ENCODE measurements at regions not wholly inside any gene's neighbourhood (a gene's known extent, or its start where the extent isn't known, plus 50 kb on each side); places are given as distances from the start of the nearest gene placed in this dataset.

DNA sequence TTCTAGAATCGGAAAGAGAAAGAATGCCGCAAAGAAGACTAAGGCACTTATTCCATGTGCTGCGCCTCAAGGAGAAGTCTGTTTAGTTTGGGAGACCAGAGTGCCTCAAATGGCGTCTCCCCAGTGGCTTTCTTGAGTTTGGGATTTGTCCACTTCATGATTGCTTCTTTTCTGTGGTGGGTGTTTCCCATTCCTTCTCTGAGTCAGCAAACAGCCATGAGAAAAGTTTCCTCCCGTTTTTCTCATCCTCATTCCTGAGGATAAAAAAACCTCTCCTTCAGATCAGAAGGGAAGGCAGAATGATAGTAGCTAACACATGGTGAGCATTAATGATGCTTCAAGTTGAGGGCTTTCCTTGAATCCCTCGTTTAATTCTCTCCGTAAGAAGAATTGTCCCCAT is 275.9 kb upstream of the WWC1 start:
- no peak overlapping the region for H3K4me3 ChIP-seq (ENCODE audit: low read length in 2 of 2)
- H3K9ac ChIP-seq (ENCODE audit: low read depth in 1 of 2, low read length in 2 of 2), result no peak overlapping the region
- no peaks in the 10 kb centered on the region for H3K4me1 ChIP-seq (ENCODE audit: control insufficient read depth in 2 of 2, insufficient read depth in 2 of 2, low read length in 2 of 2)
- H3K27ac ChIP-seq (ENCODE audit: low read depth in 2 of 2, low read length in 2 of 2), result no peak overlapping the region
- no peaks in the 10 kb centered on the region for H3K27me3 ChIP-seq (ENCODE audit: control insufficient read depth in 2 of 2, insufficient read depth in 2 of 2, low read length in 2 of 2)
- no peaks in the 10 kb centered on the region for H3K9me3 ChIP-seq (ENCODE audit: control insufficient read depth in 2 of 2, low read length in 2 of 2)
- no peaks in the 10 kb centered on the region for H3K36me3 ChIP-seq (ENCODE audit: control insufficient read depth in 2 of 2, insufficient read depth in 2 of 2, low read length in 2 of 2)

GRCh38 chr5:168017313-168017712 is 274.1 kb upstream of the WWC1 start:
- Histone ChIP-seq H3K4me1 (ENCODE audit: control insufficient read depth in 2 of 2, insufficient read depth in 2 of 2, low read length in 2 of 2) (no peaks in the 10 kb centered on the region), H3K27me3 (ENCODE audit: control insufficient read depth in 2 of 2, insufficient read depth in 2 of 2, low read length in 2 of 2) (no peaks in the 10 kb centered on the region)

GRCh38 chr5:168019143-168019542 is 272.3 kb upstream of the WWC1 start:
- Histone ChIP-seq H3K4me1 (ENCODE audit: control insufficient read depth in 2 of 2, insufficient read depth in 2 of 2, low read length in 2 of 2) (no peaks in the 10 kb centered on the region), H3K27ac (ENCODE audit: low read depth in 2 of 2, low read length in 2 of 2) (no peak overlapping the region), H3K9ac (ENCODE audit: low read depth in 1 of 2, low read length in 2 of 2) (no peak overlapping the region), H3K4me3 (ENCODE audit: low read length in 2 of 2) (no peak overlapping the region), H3K36me3 (ENCODE audit: control insufficient read depth in 2 of 2, insufficient read depth in 2 of 2, low read length in 2 of 2) (no peaks in the 10 kb centered on the region), H3K9me3 (ENCODE audit: control insufficient read depth in 2 of 2, low read length in 2 of 2) (no peaks in the 10 kb centered on the region), H3K27me3 (ENCODE audit: control insufficient read depth in 2 of 2, insufficient read depth in 2 of 2, low read length in 2 of 2) (no peaks in the 10 kb centered on the region)

More at GRCh38 chr5:168017313-168017712, 274.1 kb upstream of the WWC1 start:
- Histone ChIP-seq H3K36me3 (ENCODE audit: control insufficient read depth in 2 of 2, insufficient read depth in 2 of 2, low read length in 2 of 2) (no peaks in the 10 kb centered on the region), H3K9ac (ENCODE audit: low read depth in 1 of 2, low read length in 2 of 2) (no peak overlapping the region), H3K27ac (ENCODE audit: low read depth in 2 of 2, low read length in 2 of 2) (no peak overlapping the region), H3K9me3 (ENCODE audit: control insufficient read depth in 2 of 2, low read length in 2 of 2) (no peaks in the 10 kb centered on the region), H3K4me3 (ENCODE audit: low read length in 2 of 2) (no peak overlapping the region)

GRCh38 chr5:168020542-168021294 is 270.7 kb upstream of the WWC1 start:
- Histone ChIP-seq H3K27me3 (ENCODE audit: control insufficient read depth in 2 of 2, insufficient read depth in 2 of 2, low read length in 2 of 2) (no peaks in the 10 kb centered on the region), H3K9ac (ENCODE audit: low read depth in 1 of 2, low read length in 2 of 2) (no peak overlapping the region), H3K36me3 (ENCODE audit: control insufficient read depth in 2 of 2, insufficient read depth in 2 of 2, low read length in 2 of 2) (no peaks in the 10 kb centered on the region), H3K9me3 (ENCODE audit: control insufficient read depth in 2 of 2, low read length in 2 of 2) (no peaks in the 10 kb centered on the region), H3K4me1 (ENCODE audit: control insufficient read depth in 2 of 2, insufficient read depth in 2 of 2, low read length in 2 of 2) (no peaks in the 10 kb centered on the region), H3K27ac (ENCODE audit: low read depth in 2 of 2, low read length in 2 of 2) (no peak overlapping the region), H3K4me3 (ENCODE audit: low read length in 2 of 2) (no peak overlapping the region)

GRCh38 chr5:168022446-168023169 is 268.8 kb upstream of the WWC1 start:
- H3K27ac ChIP-seq (ENCODE audit: low read depth in 2 of 2, low read length in 2 of 2), result no peak overlapping the region
- H3K27me3 ChIP-seq (ENCODE audit: control insufficient read depth in 2 of 2, insufficient read depth in 2 of 2, low read length in 2 of 2), result no peaks in the 10 kb centered on the region
- H3K4me1 ChIP-seq (ENCODE audit: control insufficient read depth in 2 of 2, insufficient read depth in 2 of 2, low read length in 2 of 2), result no peaks in the 10 kb centered on the region
- no peaks in the 10 kb centered on the region for H3K9me3 ChIP-seq (ENCODE audit: control insufficient read depth in 2 of 2, low read length in 2 of 2)
- H3K9ac ChIP-seq (ENCODE audit: low read depth in 1 of 2, low read length in 2 of 2), result no peak overlapping the region
- no peak overlapping the region for H3K4me3 ChIP-seq (ENCODE audit: low read length in 2 of 2)
- H3K36me3 ChIP-seq (ENCODE audit: control insufficient read depth in 2 of 2, insufficient read depth in 2 of 2, low read length in 2 of 2), result no peaks in the 10 kb centered on the region

GRCh38 chr5:168023191-168023590 is 268.3 kb upstream of the WWC1 start:
- Histone ChIP-seq H3K9ac (ENCODE audit: low read depth in 1 of 2, low read length in 2 of 2) (no peak overlapping the region), H3K9me3 (ENCODE audit: control insufficient read depth in 2 of 2, low read length in 2 of 2) (no peaks in the 10 kb centered on the region), H3K36me3 (ENCODE audit: control insufficient read depth in 2 of 2, insufficient read depth in 2 of 2, low read length in 2 of 2) (no peaks in the 10 kb centered on the region), H3K27ac (ENCODE audit: low read depth in 2 of 2, low read length in 2 of 2) (no peak overlapping the region), H3K4me3 (ENCODE audit: low read length in 2 of 2) (no peak overlapping the region), H3K4me1 (ENCODE audit: control insufficient read depth in 2 of 2, insufficient read depth in 2 of 2, low read length in 2 of 2) (no peaks in the 10 kb centered on the region), H3K27me3 (ENCODE audit: control insufficient read depth in 2 of 2, insufficient read depth in 2 of 2, low read length in 2 of 2) (no peaks in the 10 kb centered on the region)

DNA sequence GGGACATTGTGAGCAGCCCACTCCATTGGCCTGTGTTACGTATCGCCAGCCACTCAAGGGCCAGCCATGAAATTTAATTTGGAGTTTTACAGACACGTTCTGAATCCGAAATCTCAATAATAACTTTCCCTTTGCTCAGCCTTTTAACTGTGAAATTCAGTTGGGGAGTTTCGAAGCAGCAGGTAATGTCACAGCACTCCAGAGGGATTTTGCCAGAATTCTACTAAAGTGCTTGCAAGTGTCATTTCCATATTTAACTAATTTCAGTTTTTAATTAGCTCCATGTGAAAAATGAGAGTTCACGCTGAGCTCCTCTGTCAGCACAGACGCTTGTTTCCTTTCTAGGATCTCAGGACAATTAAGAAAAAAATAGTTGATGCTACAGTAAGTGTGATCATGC is 267.1 kb upstream of the WWC1 start:
- no peaks in the 10 kb centered on the region for H3K36me3 ChIP-seq (ENCODE audit: control insufficient read depth in 2 of 2, insufficient read depth in 2 of 2, low read length in 2 of 2)

GRCh38 chr5:168027007-168027406 is 264.4 kb upstream of the WWC1 start:
- no peak overlapping the region for H3K9ac ChIP-seq (ENCODE audit: low read depth in 1 of 2, low read length in 2 of 2)
- H3K4me3 ChIP-seq (ENCODE audit: low read length in 2 of 2), result no peak overlapping the region
- no peaks in the 10 kb centered on the region for H3K36me3 ChIP-seq (ENCODE audit: control insufficient read depth in 2 of 2, insufficient read depth in 2 of 2, low read length in 2 of 2)
- H3K9me3 ChIP-seq (ENCODE audit: control insufficient read depth in 2 of 2, low read length in 2 of 2), result no peaks in the 10 kb centered on the region
- no peak overlapping the region for H3K27ac ChIP-seq (ENCODE audit: low read depth in 2 of 2, low read length in 2 of 2)
- no peaks in the 10 kb centered on the region for H3K4me1 ChIP-seq (ENCODE audit: control insufficient read depth in 2 of 2, insufficient read depth in 2 of 2, low read length in 2 of 2)
- H3K27me3 ChIP-seq (ENCODE audit: control insufficient read depth in 2 of 2, insufficient read depth in 2 of 2, low read length in 2 of 2), result no peaks in the 10 kb centered on the region

More for the DNA sequence above, 267.1 kb upstream of the WWC1 start:
- Histone ChIP-seq H3K9me3 (ENCODE audit: control insufficient read depth in 2 of 2, low read length in 2 of 2) (no peaks in the 10 kb centered on the region), H3K4me3 (ENCODE audit: low read length in 2 of 2) (no peak overlapping the region), H3K27me3 (ENCODE audit: control insufficient read depth in 2 of 2, insufficient read depth in 2 of 2, low read length in 2 of 2) (no peaks in the 10 kb centered on the region), H3K4me1 (ENCODE audit: control insufficient read depth in 2 of 2, insufficient read depth in 2 of 2, low read length in 2 of 2) (no peaks in the 10 kb centered on the region), H3K9ac (ENCODE audit: low read depth in 1 of 2, low read length in 2 of 2) (no peak overlapping the region), H3K27ac (ENCODE audit: low read depth in 2 of 2, low read length in 2 of 2) (no peak overlapping the region)

GRCh38 chr5:168030912-168031311 is 260.5 kb upstream of the WWC1 start:
- Histone ChIP-seq H3K9ac (ENCODE audit: low read depth in 1 of 2, low read length in 2 of 2) (no peak overlapping the region), H3K27ac (ENCODE audit: low read depth in 2 of 2, low read length in 2 of 2) (no peak overlapping the region)

DNA sequence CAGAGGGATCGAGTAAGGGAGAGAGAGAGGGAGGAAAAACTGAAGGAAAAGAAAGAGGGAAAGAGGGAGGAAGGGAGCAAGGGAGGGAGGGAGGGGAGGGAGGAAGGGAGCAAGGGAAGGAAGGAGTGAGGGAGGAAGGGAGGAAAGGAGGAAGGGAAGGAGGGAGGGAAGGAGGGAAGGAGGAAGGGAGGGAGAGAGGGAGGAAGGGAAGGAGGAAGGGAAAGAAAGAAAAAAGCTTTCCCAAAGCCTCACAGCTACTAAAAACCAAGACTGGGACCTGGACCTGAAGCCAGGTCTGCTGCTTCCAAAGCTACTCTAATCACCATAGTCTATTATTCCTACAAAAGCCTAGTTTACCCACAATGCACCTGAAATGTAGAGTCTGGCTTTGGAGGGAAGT is 259.8 kb upstream of the WWC1 start:
- Histone ChIP-seq H3K9me3 (ENCODE audit: control insufficient read depth in 2 of 2, low read length in 2 of 2) (no peaks in the 10 kb centered on the region), H3K36me3 (ENCODE audit: control insufficient read depth in 2 of 2, insufficient read depth in 2 of 2, low read length in 2 of 2) (no peaks in the 10 kb centered on the region), H3K4me3 (ENCODE audit: low read length in 2 of 2) (no peak overlapping the region), H3K27ac (ENCODE audit: low read depth in 2 of 2, low read length in 2 of 2) (no peak overlapping the region), H3K27me3 (ENCODE audit: control insufficient read depth in 2 of 2, insufficient read depth in 2 of 2, low read length in 2 of 2) (no peaks in the 10 kb centered on the region), H3K9ac (ENCODE audit: low read depth in 1 of 2, low read length in 2 of 2) (no peak overlapping the region), H3K4me1 (ENCODE audit: control insufficient read depth in 2 of 2, insufficient read depth in 2 of 2, low read length in 2 of 2) (no peaks in the 10 kb centered on the region)

More at GRCh38 chr5:168030912-168031311, 260.5 kb upstream of the WWC1 start:
- no peak overlapping the region for H3K4me3 ChIP-seq (ENCODE audit: low read length in 2 of 2)
- no peaks in the 10 kb centered on the region for H3K36me3 ChIP-seq (ENCODE audit: control insufficient read depth in 2 of 2, insufficient read depth in 2 of 2, low read length in 2 of 2)
- no peaks in the 10 kb centered on the region for H3K4me1 ChIP-seq (ENCODE audit: control insufficient read depth in 2 of 2, insufficient read depth in 2 of 2, low read length in 2 of 2)
- no peaks in the 10 kb centered on the region for H3K9me3 ChIP-seq (ENCODE audit: control insufficient read depth in 2 of 2, low read length in 2 of 2)
- no peaks in the 10 kb centered on the region for H3K27me3 ChIP-seq (ENCODE audit: control insufficient read depth in 2 of 2, insufficient read depth in 2 of 2, low read length in 2 of 2)

Data from mucosa of rectum (tissue), 2 donors.